Activated T-cell treated with anti-CD3 and anti-CD28 coated beads, Interleukin-2, amount 50 U/mL, for 72 hours (primary cell): ENCODE measurements at regions not wholly inside any gene's neighbourhood (a gene's known extent, or its start where the extent isn't known, plus 50 kb on each side); places are given as distances from the start of the nearest gene placed in this dataset.
"Not testable (repeated sequence)": the region's sequence is repeated elsewhere in the genome, so short reads cannot be mapped to it uniquely, and the experiment has no call there.

Source experiments
- ATAC-seq, 2 donors: fragments of 150-1000 bp; cut with Tn5 transposase; replicated peaks in 1 of 2; 2 replicates each; pipeline ENCODE4 v1.10.0; 2021; ENCODE audit warnings: moderate library complexity in 2 of 2, mild to moderate bottlenecking in 1 of 2
- DNase-seq, 2 donors: peaks; one replicate each; pipeline ENCODE4 v3.0.0; 2021 to 2022; ENCODE audit warnings: mixed read lengths in 1 of 2
- H3K27ac Mint-ChIP-seq: one replicate; pipeline ENCODE4 v1.8.0; 2022; ENCODE audit warnings: mild to moderate bottlenecking, moderate library complexity, mixed read lengths
- H3K27me3 Mint-ChIP-seq: one replicate; pipeline ENCODE4 v1.8.0; 2022; ENCODE audit warnings: low read depth, mixed read lengths
- H3K36me3 Mint-ChIP-seq, 2 donors: one replicate each; pipeline ENCODE4 v1.8.0; 2022; ENCODE audit warnings: mixed read lengths in 2 of 2, mild to moderate bottlenecking in 1 of 2; ENCODE audit not compliant: insufficient read depth in 2 of 2
- H3K4me1 Mint-ChIP-seq: one replicate; pipeline ENCODE4 v1.8.0; 2022; ENCODE audit warnings: low read depth, mixed read lengths
- H3K4me3 Mint-ChIP-seq, 2 donors: one replicate each; pipeline ENCODE4 v1.8.0; 2022; ENCODE audit warnings: mild to moderate bottlenecking in 2 of 2, mixed read lengths in 2 of 2, moderate library complexity in 2 of 2
- H3K9me3 Mint-ChIP-seq, 2 donors: one replicate each; pipeline ENCODE4 v1.8.0; 2022; ENCODE audit warnings: mixed read lengths in 2 of 2

GRCh38 chr15:81843757-81844407 is 201.9 kb downstream of the MEX3B start:
- no peaks in the 10 kb centered on the region for H3K27me3 Mint-ChIP-seq
- no peaks in the 10 kb centered on the region for H3K4me1 Mint-ChIP-seq
- no peak for DNase-seq
- no peak for ATAC-seq
- H3K4me3 Mint-ChIP-seq: no peak overlapping the region
- no peak overlapping the region for H3K27ac Mint-ChIP-seq
- H3K36me3 Mint-ChIP-seq: no peaks in the 10 kb centered on the region
- H3K9me3 Mint-ChIP-seq: no peaks in the 10 kb centered on the region

- Mint-ChIP-seq H3K27ac (no peak overlapping the region), H3K4me1 (no peaks in the 10 kb centered on the region), H3K9me3 (no peaks in the 10 kb centered on the region), H3K36me3 (no peaks in the 10 kb centered on the region), H3K27me3 (no peaks in the 10 kb centered on the region), H3K4me3 (no peak overlapping the region)
- ATAC-seq (no peak), DNase-seq (no peak)
Measured at GRCh38 chr15:81843226-81843625, 202.6 kb downstream of the MEX3B start.

- no peaks in the 10 kb centered on the region for H3K4me1 Mint-ChIP-seq
- H3K9me3 Mint-ChIP-seq: no peaks in the 10 kb centered on the region
- DNase-seq: no peak
- no peaks in the 10 kb centered on the region for H3K36me3 Mint-ChIP-seq
- no peak for ATAC-seq
- no peak overlapping the region for H3K4me3 Mint-ChIP-seq
- no peaks in the 10 kb centered on the region for H3K27me3 Mint-ChIP-seq
- H3K27ac Mint-ChIP-seq: no peak overlapping the region
Measured at GRCh38 chr15:81839387-81839786, 206.4 kb downstream of the MEX3B start.

GRCh38 chr15:81835731-81836130 is 210.1 kb downstream of the MEX3B start:
- Mint-ChIP-seq H3K4me3 (no peak overlapping the region), H3K4me1 (no peaks in the 10 kb centered on the region), H3K9me3 (no peaks in the 10 kb centered on the region), H3K27ac (no peak overlapping the region), H3K27me3 (no peaks in the 10 kb centered on the region), H3K36me3 (no peaks in the 10 kb centered on the region)
- ATAC-seq: no peak
- no peak for DNase-seq

GRCh38 chr15:81830520-81830919 is 215.3 kb downstream of the MEX3B start:
- Mint-ChIP-seq H3K27me3 (no peaks in the 10 kb centered on the region), H3K9me3 (no peaks in the 10 kb centered on the region), H3K4me1 (no peaks in the 10 kb centered on the region), H3K36me3 (no peaks in the 10 kb centered on the region), H3K27ac (no peak overlapping the region), H3K4me3 (no peak overlapping the region)
- ATAC-seq (no peak), DNase-seq (no peak)

GRCh38 chr15:81829918-81830317 is 215.9 kb downstream of the MEX3B start:
- no peaks in the 10 kb centered on the region for H3K36me3 Mint-ChIP-seq
- no peak for DNase-seq
- H3K4me3 Mint-ChIP-seq: no peak overlapping the region
- ATAC-seq: no peak
- H3K9me3 Mint-ChIP-seq: no peaks in the 10 kb centered on the region
- H3K4me1 Mint-ChIP-seq: no peaks in the 10 kb centered on the region
- H3K27me3 Mint-ChIP-seq: no peaks in the 10 kb centered on the region
- no peak overlapping the region for H3K27ac Mint-ChIP-seq

- Mint-ChIP-seq H3K4me3 (no peak overlapping the region), H3K36me3 (no peaks in the 10 kb centered on the region), H3K9me3 (peaks cover 0 to 1% of the 10 kb centered on the region in 2 donors), H3K27ac (no peak overlapping the region), H3K27me3 (no peaks in the 10 kb centered on the region), H3K4me1 (no peaks in the 10 kb centered on the region)
- no peak for DNase-seq
- ATAC-seq: no peak
Measured at GRCh38 chr15:81828135-81828534, 217.7 kb downstream of the MEX3B start.

- DNase-seq (no peak), ATAC-seq (no peak)
- Mint-ChIP-seq H3K27me3 (no peaks in the 10 kb centered on the region), H3K36me3 (no peaks in the 10 kb centered on the region), H3K4me3 (no peak overlapping the region), H3K9me3 (peaks cover 0 to 1% of the 10 kb centered on the region in 2 donors), H3K27ac (no peak overlapping the region), H3K4me1 (no peaks in the 10 kb centered on the region)
Measured at GRCh38 chr15:81825136-81825535, 220.7 kb downstream of the MEX3B start.

- not testable (repeated sequence) for H3K27ac Mint-ChIP-seq, H3K4me1 Mint-ChIP-seq, DNase-seq, H3K27me3 Mint-ChIP-seq, H3K36me3 Mint-ChIP-seq, H3K4me3 Mint-ChIP-seq, ATAC-seq, H3K9me3 Mint-ChIP-seq
Measured at GRCh38 chr15:81822587-81822986, 223.2 kb downstream of the MEX3B start.

GRCh38 chr15:81819924-81820635 is 225.7 kb downstream of the MEX3B start:
- no peaks in the 10 kb centered on the region for H3K27me3 Mint-ChIP-seq
- no peak overlapping the region for H3K4me3 Mint-ChIP-seq
- peaks cover 0 to 1% of the 10 kb centered on the region in 2 donors for H3K9me3 Mint-ChIP-seq
- ATAC-seq (no peak), DNase-seq (no peak)
- H3K4me1 Mint-ChIP-seq: no peaks in the 10 kb centered on the region
- no peak overlapping the region for H3K27ac Mint-ChIP-seq
- no peaks in the 10 kb centered on the region for H3K36me3 Mint-ChIP-seq

- no peaks in the 10 kb centered on the region for H3K4me1 Mint-ChIP-seq
- DNase-seq: no peak
- no peaks in the 10 kb centered on the region for H3K9me3 Mint-ChIP-seq
- no peaks in the 10 kb centered on the region for H3K27me3 Mint-ChIP-seq
- H3K36me3 Mint-ChIP-seq: no peaks in the 10 kb centered on the region
- no peak for ATAC-seq
- H3K4me3 Mint-ChIP-seq: no peak overlapping the region
- H3K27ac Mint-ChIP-seq: no peak overlapping the region
Measured at GRCh38 chr15:81814882-81815455, 230.8 kb downstream of the MEX3B start.

- no peak for DNase-seq
- no peak overlapping the region for H3K4me3 Mint-ChIP-seq
- H3K27me3 Mint-ChIP-seq: no peaks in the 10 kb centered on the region
- no peaks in the 10 kb centered on the region for H3K36me3 Mint-ChIP-seq
- no peaks in the 10 kb centered on the region for H3K4me1 Mint-ChIP-seq
- H3K27ac Mint-ChIP-seq: no peak overlapping the region
- no peaks in the 10 kb centered on the region for H3K9me3 Mint-ChIP-seq
- ATAC-seq: no peak
Measured at GRCh38 chr15:81813215-81813614, 232.6 kb downstream of the MEX3B start.

GRCh38 chr15:81812456-81812855 is 233.4 kb downstream of the MEX3B start:
- Mint-ChIP-seq H3K36me3 (no peaks in the 10 kb centered on the region), H3K4me1 (no peaks in the 10 kb centered on the region), H3K4me3 (no peak overlapping the region), H3K27me3 (no peaks in the 10 kb centered on the region), H3K9me3 (no peaks in the 10 kb centered on the region), H3K27ac (no peak overlapping the region)
- ATAC-seq: no peak
- DNase-seq: no peak

GRCh38 chr15:81811736-81812135 is 234.1 kb downstream of the MEX3B start:
- DNase-seq (no peak), ATAC-seq (no peak)
- Mint-ChIP-seq H3K36me3 (no peaks in the 10 kb centered on the region), H3K9me3 (no peaks in the 10 kb centered on the region), H3K4me3 (no peak overlapping the region), H3K27ac (no peak overlapping the region), H3K4me1 (no peaks in the 10 kb centered on the region), H3K27me3 (no peaks in the 10 kb centered on the region)
